Kidney epithelial cell (primary cell): ENCODE measurements at regions not wholly inside any gene's neighbourhood (a gene's known extent, or its start where the extent isn't known, plus 50 kb on each side); places are given as distances from the start of the nearest gene placed in this dataset.

ENCODE experiments used
- DNase-seq: peaks from one replicate; pipeline ENCODE4 v3.0.0-alpha.2; 2010; ENCODE audit warnings: low read depth
- H3K27me3 ChIP-seq: 2 replicates; pipeline ENCODE4 v1.6.0; 2011; ENCODE audit warnings: low read length; ENCODE audit not compliant: control insufficient read depth, insufficient read depth
- H3K36me3 ChIP-seq: 2 replicates; pipeline ENCODE4 v1.5.1; 2011; ENCODE audit warnings: low read length; ENCODE audit not compliant: control insufficient read depth, insufficient read depth
- H3K4me3 ChIP-seq: 2 replicates; pipeline ENCODE4 v1.5.1; 2011; ENCODE audit warnings: low read depth, mild to moderate bottlenecking, control low read depth, low read length
- CTCF ChIP-seq: IDR thresholded peaks from 2 replicates; pipeline ENCODE4 v1.5.1; 2011; ENCODE audit warnings: mild to moderate bottlenecking, moderate library complexity, low read length, control low read depth, inconsistent platforms; ENCODE audit not compliant: insufficient read depth, poor library complexity, severe bottlenecking

DNA sequence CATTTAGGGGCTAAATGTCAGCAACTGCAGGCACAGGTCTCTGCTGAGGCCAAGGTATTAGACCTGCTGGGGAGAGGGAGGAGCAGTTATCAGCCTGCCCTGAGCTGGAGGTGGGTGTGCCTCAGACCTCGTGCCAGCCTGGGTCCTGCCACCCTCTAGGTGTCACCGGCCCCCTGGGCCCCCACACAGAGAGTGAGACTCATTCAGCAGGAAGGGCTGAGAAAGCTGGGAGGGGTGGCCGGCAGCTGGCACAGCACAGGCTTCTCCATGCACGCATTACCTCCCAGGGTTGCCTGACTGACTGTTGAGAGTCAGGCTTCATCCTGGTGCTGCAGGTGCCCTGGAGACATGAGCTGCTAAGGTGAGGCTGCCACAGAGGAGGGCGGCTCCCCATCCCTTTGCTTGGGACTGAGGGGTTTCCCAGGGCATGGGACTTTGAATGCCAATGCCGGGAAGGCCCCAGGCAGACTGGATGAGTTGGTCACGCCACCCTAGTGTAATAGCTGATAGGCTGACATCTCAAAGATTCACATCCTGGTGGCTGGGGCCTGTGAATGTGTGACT lies 75.3 kb upstream of the C14orf180 start:
- no peaks in the 10 kb centered on the region for H3K27me3 ChIP-seq
- no peak for DNase-seq
- no peaks in the 10 kb centered on the region for H3K36me3 ChIP-seq
- no peak for TF ChIP-seq CTCF
- H3K4me3 ChIP-seq: no peak overlapping the region

GRCh38 chr14:104505085-104506074 lies 74.2 kb upstream of the C14orf180 start:
- no peak for DNase-seq
- H3K27me3 ChIP-seq: no peaks in the 10 kb centered on the region
- H3K4me3 ChIP-seq: no peak overlapping the region
- no peaks in the 10 kb centered on the region for H3K36me3 ChIP-seq
- TF ChIP-seq CTCF: no peak

GRCh38 chr14:104506461-104507253 lies 72.9 kb upstream of the C14orf180 start:
- no peak for TF ChIP-seq CTCF
- Histone ChIP-seq H3K27me3 (no peaks in the 10 kb centered on the region), H3K36me3 (no peaks in the 10 kb centered on the region), H3K4me3 (no peak overlapping the region)
- DNase-seq: no peak

GRCh38 chr14:104507443-104507842 lies 72.1 kb upstream of the C14orf180 start:
- Histone ChIP-seq H3K36me3 (no peaks in the 10 kb centered on the region), H3K27me3 (no peaks in the 10 kb centered on the region), H3K4me3 (no peak overlapping the region)
- no peak for TF ChIP-seq CTCF
- DNase-seq: no peak

- Histone ChIP-seq H3K36me3 (no peaks in the 10 kb centered on the region), H3K4me3 (no peak overlapping the region), H3K27me3 (no peaks in the 10 kb centered on the region)
- no peak for TF ChIP-seq CTCF
- DNase-seq: no peak
Observed at GRCh38 chr14:104509673-104510072, 69.9 kb upstream of the C14orf180 start.
